ENCODE measurements at regions not wholly inside any gene's neighbourhood (a gene's known extent, or its start where the extent isn't known, plus 50 kb on each side); places are given as distances from the start of the nearest gene placed in this dataset.

DNA sequence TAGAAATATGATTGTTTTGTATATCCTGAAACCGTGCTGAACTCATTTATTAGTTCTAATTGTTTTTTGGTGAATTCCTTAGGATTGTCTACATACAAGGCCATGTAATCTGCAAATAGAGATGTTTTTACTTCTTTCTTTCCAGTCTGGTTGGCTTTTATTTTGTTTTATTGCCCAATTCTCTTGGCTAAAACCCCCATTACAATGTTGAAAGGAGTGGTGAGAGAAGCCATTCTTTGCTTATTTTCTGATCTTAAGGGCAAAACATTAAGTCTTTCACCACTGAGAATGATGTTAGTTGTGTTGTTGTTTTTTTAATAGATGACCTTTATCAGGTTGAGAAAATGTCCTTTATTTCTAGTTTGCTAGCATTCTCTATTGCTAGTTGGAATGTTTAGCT, 157.3 kb downstream of the NTMT2 start:
- no peak for TF ChIP-seq POLR2AphosphoS5 (IDR thresholded peaks at IDR 0.05)
- TF ChIP-seq CTCF (IDR thresholded peaks at IDR 0.05), result no peak
- TF ChIP-seq POLR2A (IDR thresholded peaks at IDR 0.05), result no peak
